DOHH2 (cell line): ENCODE measurements at regions not wholly inside any gene's neighbourhood (a gene's known extent, or its start where the extent isn't known, plus 50 kb on each side); places are given as distances from the start of the nearest gene placed in this dataset.

Experiments
- EZH2phosphoT487 ChIP-seq: fragments of 200-600 bp; sonication (generic); IDR thresholded peaks from 2 replicates; pipeline ENCODE4 v1.6.1; 2017; ENCODE audit warnings: borderline replicate concordance, mild to moderate bottlenecking, antibody characterized with exemption, low read length, moderate library complexity, mixed read lengths
- TF ChIP-seq, protein P1 (sequence below): fragments of 200-600 bp; sonication (generic); IDR thresholded peaks from one replicate; pipeline ENCODE4 v1.5.1; 2014; ENCODE audit warnings: antibody characterized with exemption, mild to moderate bottlenecking, low read depth, low read length; ENCODE audit not compliant: poor library complexity, severe bottlenecking

DNA sequence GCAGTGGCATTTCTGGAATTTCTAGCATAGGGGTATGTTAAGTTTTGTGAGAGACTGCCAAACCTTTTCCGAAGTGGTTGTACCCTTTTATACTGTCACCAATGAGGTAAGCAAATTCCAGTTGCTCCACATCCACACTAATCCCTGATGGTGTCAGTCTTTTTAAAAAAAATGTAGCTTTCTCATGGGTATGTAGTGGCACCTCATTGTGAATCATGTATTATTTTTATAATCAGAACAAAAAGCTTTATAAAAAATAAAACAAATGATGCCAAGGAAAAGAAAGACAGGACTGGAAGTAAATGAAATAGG, 93.4 kb upstream of the CLINT1 start:
- TF ChIP-seq, protein P1, sequence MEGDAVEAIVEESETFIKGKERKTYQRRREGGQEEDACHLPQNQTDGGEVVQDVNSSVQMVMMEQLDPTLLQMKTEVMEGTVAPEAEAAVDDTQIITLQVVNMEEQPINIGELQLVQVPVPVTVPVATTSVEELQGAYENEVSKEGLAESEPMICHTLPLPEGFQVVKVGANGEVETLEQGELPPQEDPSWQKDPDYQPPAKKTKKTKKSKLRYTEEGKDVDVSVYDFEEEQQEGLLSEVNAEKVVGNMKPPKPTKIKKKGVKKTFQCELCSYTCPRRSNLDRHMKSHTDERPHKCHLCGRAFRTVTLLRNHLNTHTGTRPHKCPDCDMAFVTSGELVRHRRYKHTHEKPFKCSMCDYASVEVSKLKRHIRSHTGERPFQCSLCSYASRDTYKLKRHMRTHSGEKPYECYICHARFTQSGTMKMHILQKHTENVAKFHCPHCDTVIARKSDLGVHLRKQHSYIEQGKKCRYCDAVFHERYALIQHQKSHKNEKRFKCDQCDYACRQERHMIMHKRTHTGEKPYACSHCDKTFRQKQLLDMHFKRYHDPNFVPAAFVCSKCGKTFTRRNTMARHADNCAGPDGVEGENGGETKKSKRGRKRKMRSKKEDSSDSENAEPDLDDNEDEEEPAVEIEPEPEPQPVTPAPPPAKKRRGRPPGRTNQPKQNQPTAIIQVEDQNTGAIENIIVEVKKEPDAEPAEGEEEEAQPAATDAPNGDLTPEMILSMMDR = no peak
- TF ChIP-seq EZH2phosphoT487 = no peak
